ENCODE measurements at regions not wholly inside any gene's neighbourhood (a gene's known extent, or its start where the extent isn't known, plus 50 kb on each side); places are given as distances from the start of the nearest gene placed in this dataset.

GRCh38 chr12:4202918-4203317, 70.6 kb upstream of the CCND2 start:
- Histone ChIP-seq H3K4me3 (ENCODE audit: low read length) (no peak overlapping the region), H3K9me3 (ENCODE audit: control insufficient read depth, insufficient read depth, low read length) (no peaks in the 10 kb centered on the region), H3K4me1 (ENCODE audit: control insufficient read depth, low read length) (peaks cover 9% of the 10 kb centered on the region), H3K4me2 (ENCODE audit: low read length) (no peak overlapping the region), H4K20me1 (ENCODE audit: control insufficient read depth, insufficient read depth, low read depth, low read length) (no peaks in the 10 kb centered on the region), H3F3A (ENCODE audit: control insufficient read depth, insufficient read depth) (no peaks in the 10 kb centered on the region), H3K36me3 (ENCODE audit: control insufficient read depth, low read length) (no peaks in the 10 kb centered on the region), H3K27me3 (ENCODE audit: control insufficient read depth, low read length) (no peaks in the 10 kb centered on the region), H3K79me2 (ENCODE audit: control insufficient read depth, low read length) (no peaks in the 10 kb centered on the region), H3K9me2 (replicated peaks; ENCODE audit: control insufficient read depth, low read length) (no peaks in the 10 kb centered on the region), H3K27ac (ENCODE audit: low read depth, low read length) (no peak overlapping the region)
- TF ChIP-seq EZH2phosphoT487 (IDR thresholded peaks at IDR 0.05; ENCODE audit: borderline replicate concordance, low read length), result no peak
- TF ChIP-seq, protein P1, sequence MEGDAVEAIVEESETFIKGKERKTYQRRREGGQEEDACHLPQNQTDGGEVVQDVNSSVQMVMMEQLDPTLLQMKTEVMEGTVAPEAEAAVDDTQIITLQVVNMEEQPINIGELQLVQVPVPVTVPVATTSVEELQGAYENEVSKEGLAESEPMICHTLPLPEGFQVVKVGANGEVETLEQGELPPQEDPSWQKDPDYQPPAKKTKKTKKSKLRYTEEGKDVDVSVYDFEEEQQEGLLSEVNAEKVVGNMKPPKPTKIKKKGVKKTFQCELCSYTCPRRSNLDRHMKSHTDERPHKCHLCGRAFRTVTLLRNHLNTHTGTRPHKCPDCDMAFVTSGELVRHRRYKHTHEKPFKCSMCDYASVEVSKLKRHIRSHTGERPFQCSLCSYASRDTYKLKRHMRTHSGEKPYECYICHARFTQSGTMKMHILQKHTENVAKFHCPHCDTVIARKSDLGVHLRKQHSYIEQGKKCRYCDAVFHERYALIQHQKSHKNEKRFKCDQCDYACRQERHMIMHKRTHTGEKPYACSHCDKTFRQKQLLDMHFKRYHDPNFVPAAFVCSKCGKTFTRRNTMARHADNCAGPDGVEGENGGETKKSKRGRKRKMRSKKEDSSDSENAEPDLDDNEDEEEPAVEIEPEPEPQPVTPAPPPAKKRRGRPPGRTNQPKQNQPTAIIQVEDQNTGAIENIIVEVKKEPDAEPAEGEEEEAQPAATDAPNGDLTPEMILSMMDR (IDR thresholded peaks at IDR 0.05; ENCODE audit: low read depth, low read length, poor library complexity, severe bottlenecking), result no peak

- Histone ChIP-seq H3K9me3 (ENCODE audit: control insufficient read depth, insufficient read depth, low read length) (no peaks in the 10 kb centered on the region), H3K36me3 (ENCODE audit: control insufficient read depth, low read length) (no peaks in the 10 kb centered on the region), H3K4me3 (ENCODE audit: low read length) (no peak overlapping the region), H3K79me2 (ENCODE audit: control insufficient read depth, low read length) (no peaks in the 10 kb centered on the region), H3K27me3 (ENCODE audit: control insufficient read depth, low read length) (no peaks in the 10 kb centered on the region), H4K20me1 (ENCODE audit: control insufficient read depth, insufficient read depth, low read depth, low read length) (no peaks in the 10 kb centered on the region), H3K27ac (ENCODE audit: low read depth, low read length) (no peak overlapping the region), H3K4me2 (ENCODE audit: low read length) (no peak overlapping the region), H3K4me1 (ENCODE audit: control insufficient read depth, low read length) (peaks cover 9% of the 10 kb centered on the region), H3F3A (ENCODE audit: control insufficient read depth, insufficient read depth) (no peaks in the 10 kb centered on the region), H3K9me2 (replicated peaks; ENCODE audit: control insufficient read depth, low read length) (no peaks in the 10 kb centered on the region)
- no peak for TF ChIP-seq EZH2phosphoT487 (IDR thresholded peaks at IDR 0.05; ENCODE audit: borderline replicate concordance, low read length)
- TF ChIP-seq, protein P1 (IDR thresholded peaks at IDR 0.05; ENCODE audit: low read depth, low read length, poor library complexity, severe bottlenecking), result no peak
These were observed 71.1 kb upstream of the CCND2 start for GRCh38 chr12:4202487-4202886.

DNA sequence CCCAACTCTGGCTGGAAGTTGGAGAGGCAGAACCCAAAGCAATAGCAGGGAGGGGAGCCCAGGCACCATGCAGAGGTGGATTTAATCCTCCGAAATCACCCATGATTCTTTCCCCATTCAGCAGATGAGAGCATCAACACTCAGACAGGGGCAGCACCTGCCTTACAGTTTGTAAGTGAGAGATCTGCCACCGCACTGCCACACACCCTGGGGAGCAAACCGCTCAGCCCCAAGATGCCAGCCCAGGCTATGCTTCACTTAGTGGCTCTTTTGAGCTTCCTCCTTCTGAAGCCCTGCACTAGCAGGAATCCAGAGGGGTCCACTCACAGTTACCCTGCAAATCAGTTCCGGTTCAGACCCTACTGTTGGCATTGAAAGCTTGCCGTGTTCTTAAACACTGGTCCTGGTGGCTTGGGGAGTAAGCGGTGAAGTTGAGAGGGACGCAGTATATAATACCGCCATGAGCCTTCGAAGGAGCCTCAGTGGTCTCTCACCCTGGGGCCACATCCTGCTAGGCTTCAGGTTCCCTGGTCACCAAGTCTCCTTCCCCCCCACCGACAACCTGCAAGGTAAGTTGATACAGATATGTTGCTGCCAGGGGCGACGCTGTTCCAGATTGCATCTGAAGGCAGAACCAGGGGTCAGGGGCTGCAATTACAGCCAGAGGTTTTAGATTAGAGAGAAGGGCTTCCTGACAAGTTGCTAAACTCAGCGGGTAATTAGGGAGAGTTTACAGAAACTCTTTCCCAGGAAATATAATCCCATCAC, 72.0 kb upstream of the CCND2 start:
- Histone ChIP-seq H3K36me3 (ENCODE audit: control insufficient read depth, low read length) (no peaks in the 10 kb centered on the region), H3K4me2 (ENCODE audit: low read length) (no peak overlapping the region), H3K4me1 (ENCODE audit: control insufficient read depth, low read length) (peaks cover 9% of the 10 kb centered on the region), H3K27ac (ENCODE audit: low read depth, low read length) (no peak overlapping the region), H4K20me1 (ENCODE audit: control insufficient read depth, insufficient read depth, low read depth, low read length) (no peaks in the 10 kb centered on the region), H3K9me3 (ENCODE audit: control insufficient read depth, insufficient read depth, low read length) (no peaks in the 10 kb centered on the region), H3F3A (ENCODE audit: control insufficient read depth, insufficient read depth) (no peaks in the 10 kb centered on the region), H3K79me2 (ENCODE audit: control insufficient read depth, low read length) (no peaks in the 10 kb centered on the region), H3K27me3 (ENCODE audit: control insufficient read depth, low read length) (no peaks in the 10 kb centered on the region), H3K4me3 (ENCODE audit: low read length) (no peak overlapping the region), H3K9me2 (replicated peaks; ENCODE audit: control insufficient read depth, low read length) (no peaks in the 10 kb centered on the region)
- TF ChIP-seq EZH2phosphoT487 (IDR thresholded peaks at IDR 0.05; ENCODE audit: borderline replicate concordance, low read length), result no peak
- TF ChIP-seq, protein P1 (IDR thresholded peaks at IDR 0.05; ENCODE audit: low read depth, low read length, poor library complexity, severe bottlenecking), result no peak

Data from DOHH2 (cell line).